ENCODE measurements at regions not wholly inside any gene's neighbourhood (a gene's known extent, or its start where the extent isn't known, plus 50 kb on each side); places are given as distances from the start of the nearest gene placed in this dataset.

DNA sequence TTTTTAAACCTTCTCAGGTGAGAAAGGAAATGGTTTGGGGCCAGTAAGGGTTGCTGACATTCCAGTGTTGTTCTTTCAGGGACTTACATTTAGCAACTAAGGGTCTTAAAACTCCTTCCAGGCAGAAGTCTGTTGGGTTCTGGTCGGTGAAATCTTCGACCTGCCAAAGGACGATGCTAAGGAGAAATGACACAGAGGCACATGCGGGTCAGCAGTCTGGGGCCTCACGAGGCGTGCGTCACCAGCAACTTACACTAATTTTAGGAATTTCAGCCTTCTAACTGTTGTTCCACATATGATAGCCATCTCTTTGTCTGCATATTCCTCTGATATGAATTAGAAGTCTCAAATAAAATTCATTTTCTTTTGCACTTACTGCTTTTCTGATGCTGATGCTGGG lies 64.1 kb upstream of the TMEM108 start:
- Histone ChIP-seq H3K27me3 (ENCODE audit: insufficient read depth, insufficient read length) (no peaks in the 10 kb centered on the region), H3K9me3 (ENCODE audit: insufficient read depth, low read length) (no peaks in the 10 kb centered on the region), H3K36me3 (ENCODE audit: insufficient read depth, insufficient read length, low read length) (no peaks in the 10 kb centered on the region), H3K4me1 (ENCODE audit: insufficient read depth, insufficient read length) (no peaks in the 10 kb centered on the region), H3K9ac (ENCODE audit: insufficient read length, low read depth) (no peak overlapping the region), H3K4me3 (ENCODE audit: insufficient read length, low read depth) (no peak overlapping the region)
- TF ChIP-seq SUZ12 (IDR thresholded peaks at IDR 0.05; ENCODE audit: extremely low read depth, insufficient read depth, insufficient read length) (no peak), ZNF274 (IDR thresholded peaks at IDR 0.05; ENCODE audit: low read depth, low read length) (no peak), YY1 (IDR thresholded peaks at IDR 0.05; ENCODE audit: insufficient read depth, insufficient read length) (no peak)
- DNase-seq (ENCODE audit: low read depth, low spot score), result no peak

DNA sequence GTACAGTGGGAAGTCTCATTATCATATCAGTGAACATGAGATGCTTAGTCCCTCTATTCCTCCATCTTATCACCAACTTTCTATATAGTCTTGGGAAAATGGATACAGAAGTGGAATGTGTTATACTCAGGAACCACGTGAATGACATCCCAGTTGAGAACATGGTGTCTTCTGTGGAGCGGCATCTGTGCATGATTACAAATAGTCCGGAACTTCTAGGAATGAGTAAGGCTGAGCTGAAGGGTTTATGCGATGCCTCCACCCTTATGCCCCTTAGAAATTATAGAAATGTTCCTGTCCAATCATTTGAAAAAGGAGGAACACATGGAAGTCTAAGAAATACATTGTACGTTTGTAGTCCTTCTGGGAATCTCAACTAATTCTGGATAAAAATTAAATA lies 64.8 kb upstream of the TMEM108 start:
- no peak for DNase-seq (ENCODE audit: low read depth, low spot score)
- H3K4me3 ChIP-seq (ENCODE audit: insufficient read length, low read depth), result no peak overlapping the region
- TF ChIP-seq YY1 (IDR thresholded peaks at IDR 0.05; ENCODE audit: insufficient read depth, insufficient read length), result no peak
- TF ChIP-seq SUZ12 (IDR thresholded peaks at IDR 0.05; ENCODE audit: extremely low read depth, insufficient read depth, insufficient read length), result no peak
- TF ChIP-seq ZNF274 (IDR thresholded peaks at IDR 0.05; ENCODE audit: low read depth, low read length), result no peak
- H3K4me1 ChIP-seq (ENCODE audit: insufficient read depth, insufficient read length), result no peaks in the 10 kb centered on the region
- H3K9me3 ChIP-seq (ENCODE audit: insufficient read depth, low read length), result no peaks in the 10 kb centered on the region
- no peaks in the 10 kb centered on the region for H3K36me3 ChIP-seq (ENCODE audit: insufficient read depth, insufficient read length, low read length)
- no peak overlapping the region for H3K9ac ChIP-seq (ENCODE audit: insufficient read length, low read depth)
- H3K27me3 ChIP-seq (ENCODE audit: insufficient read depth, insufficient read length), result no peaks in the 10 kb centered on the region

GRCh38 chr3:132972333-132972732 lies 65.9 kb upstream of the TMEM108 start:
- Histone ChIP-seq H3K9ac (ENCODE audit: insufficient read length, low read depth) (no peak overlapping the region), H3K4me3 (ENCODE audit: insufficient read length, low read depth) (no peak overlapping the region), H3K36me3 (ENCODE audit: insufficient read depth, insufficient read length, low read length) (no peaks in the 10 kb centered on the region), H3K4me1 (ENCODE audit: insufficient read depth, insufficient read length) (no peaks in the 10 kb centered on the region), H3K27me3 (ENCODE audit: insufficient read depth, insufficient read length) (no peaks in the 10 kb centered on the region), H3K9me3 (ENCODE audit: insufficient read depth, low read length) (no peaks in the 10 kb centered on the region)
- no peak for DNase-seq (ENCODE audit: low read depth, low spot score)
- TF ChIP-seq SUZ12 (IDR thresholded peaks at IDR 0.05; ENCODE audit: extremely low read depth, insufficient read depth, insufficient read length) (no peak), YY1 (IDR thresholded peaks at IDR 0.05; ENCODE audit: insufficient read depth, insufficient read length) (no peak), ZNF274 (IDR thresholded peaks at IDR 0.05; ENCODE audit: low read depth, low read length) (no peak)

DNA sequence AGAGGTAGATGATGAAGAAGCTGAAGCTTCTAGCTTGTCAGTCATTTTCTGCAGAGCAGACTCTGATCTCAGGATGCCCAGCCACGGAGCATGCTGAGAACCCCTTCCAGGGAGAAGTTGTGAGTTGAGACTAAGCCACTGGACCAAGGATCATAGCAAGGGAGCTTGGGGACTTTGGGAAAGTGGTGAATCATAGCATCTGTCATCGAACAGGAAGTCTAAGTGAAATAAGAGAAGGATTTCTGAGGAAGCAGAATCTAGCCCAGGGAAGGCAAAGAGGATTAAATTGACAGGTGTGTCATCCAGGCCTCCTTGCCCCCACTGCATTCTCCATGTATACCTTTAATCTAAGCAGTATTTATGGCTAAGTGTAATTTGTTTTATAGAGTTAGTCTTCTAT lies 71.8 kb upstream of the TMEM108 start:
- Histone ChIP-seq H3K4me1 (ENCODE audit: insufficient read depth, insufficient read length) (no peaks in the 10 kb centered on the region), H3K9ac (ENCODE audit: insufficient read length, low read depth) (no peak overlapping the region), H3K9me3 (ENCODE audit: insufficient read depth, low read length) (no peaks in the 10 kb centered on the region), H3K36me3 (ENCODE audit: insufficient read depth, insufficient read length, low read length) (no peaks in the 10 kb centered on the region), H3K27me3 (ENCODE audit: insufficient read depth, insufficient read length) (no peaks in the 10 kb centered on the region), H3K4me3 (ENCODE audit: insufficient read length, low read depth) (no peak overlapping the region)
- DNase-seq (ENCODE audit: low read depth, low spot score), result no peak
- TF ChIP-seq YY1 (IDR thresholded peaks at IDR 0.05; ENCODE audit: insufficient read depth, insufficient read length), result no peak
- TF ChIP-seq ZNF274 (IDR thresholded peaks at IDR 0.05; ENCODE audit: low read depth, low read length), result no peak
- no peak for TF ChIP-seq SUZ12 (IDR thresholded peaks at IDR 0.05; ENCODE audit: extremely low read depth, insufficient read depth, insufficient read length)

- Histone ChIP-seq H3K36me3 (ENCODE audit: insufficient read depth, insufficient read length, low read length) (no peaks in the 10 kb centered on the region), H3K9ac (ENCODE audit: insufficient read length, low read depth) (no peak overlapping the region), H3K4me3 (ENCODE audit: insufficient read length, low read depth) (no peak overlapping the region), H3K4me1 (ENCODE audit: insufficient read depth, insufficient read length) (no peaks in the 10 kb centered on the region), H3K9me3 (ENCODE audit: insufficient read depth, low read length) (no peaks in the 10 kb centered on the region), H3K27me3 (ENCODE audit: insufficient read depth, insufficient read length) (no peaks in the 10 kb centered on the region)
- TF ChIP-seq SUZ12 (IDR thresholded peaks at IDR 0.05; ENCODE audit: extremely low read depth, insufficient read depth, insufficient read length), result no peak
- TF ChIP-seq YY1 (IDR thresholded peaks at IDR 0.05; ENCODE audit: insufficient read depth, insufficient read length), result no peak
- TF ChIP-seq ZNF274 (IDR thresholded peaks at IDR 0.05; ENCODE audit: low read depth, low read length), result no peak
- DNase-seq (ENCODE audit: low read depth, low spot score), result no peak
Measured at GRCh38 chr3:132964266-132964665, 73.9 kb upstream of the TMEM108 start.

DNA sequence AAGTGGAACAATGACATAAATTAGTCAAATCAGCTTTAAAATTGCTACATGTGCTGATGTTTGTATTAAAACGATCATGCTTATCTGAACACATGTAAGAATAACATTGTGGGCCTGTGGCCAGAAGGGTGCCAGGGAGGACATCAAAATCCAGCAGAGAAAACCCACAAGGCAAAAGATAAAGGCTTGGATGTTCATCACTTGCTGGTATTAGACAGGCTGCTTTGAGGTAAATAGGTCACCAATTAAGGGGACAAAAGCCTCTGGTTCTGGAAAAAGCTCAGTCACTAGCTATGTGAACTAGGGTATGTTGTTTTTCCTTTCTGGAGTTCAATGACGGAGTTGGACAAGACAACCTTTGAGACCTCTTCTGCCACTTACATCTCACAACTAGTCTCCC lies 74.4 kb upstream of the TMEM108 start:
- DNase-seq (ENCODE audit: low read depth, low spot score), result no peak
- Histone ChIP-seq H3K36me3 (ENCODE audit: insufficient read depth, insufficient read length, low read length) (no peaks in the 10 kb centered on the region), H3K4me3 (ENCODE audit: insufficient read length, low read depth) (no peak overlapping the region), H3K9ac (ENCODE audit: insufficient read length, low read depth) (no peak overlapping the region), H3K27me3 (ENCODE audit: insufficient read depth, insufficient read length) (no peaks in the 10 kb centered on the region), H3K9me3 (ENCODE audit: insufficient read depth, low read length) (no peaks in the 10 kb centered on the region), H3K4me1 (ENCODE audit: insufficient read depth, insufficient read length) (no peaks in the 10 kb centered on the region)
- TF ChIP-seq YY1 (IDR thresholded peaks at IDR 0.05; ENCODE audit: insufficient read depth, insufficient read length), result no peak
- no peak for TF ChIP-seq SUZ12 (IDR thresholded peaks at IDR 0.05; ENCODE audit: extremely low read depth, insufficient read depth, insufficient read length)
- TF ChIP-seq ZNF274 (IDR thresholded peaks at IDR 0.05; ENCODE audit: low read depth, low read length), result no peak

DNA sequence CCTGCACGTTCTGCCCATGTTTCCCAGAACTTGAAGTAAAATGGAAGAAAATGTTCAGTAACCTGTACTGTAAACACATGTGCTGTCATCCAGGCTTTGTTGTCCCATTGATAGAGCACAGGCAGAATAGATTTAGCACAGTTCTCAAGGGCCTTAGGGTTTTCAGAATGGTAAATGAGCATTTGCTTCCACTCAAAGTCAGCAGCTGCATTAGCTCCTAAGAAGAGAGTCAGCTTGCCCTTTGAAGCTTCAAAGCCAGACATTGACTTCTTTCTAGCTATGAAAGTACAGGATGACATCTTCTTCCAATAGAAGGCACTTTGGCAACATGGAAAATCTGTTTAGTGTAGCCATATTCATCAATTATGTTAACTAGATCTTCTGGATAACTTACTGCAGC lies 76.2 kb upstream of the TMEM108 start:
- TF ChIP-seq YY1 (IDR thresholded peaks at IDR 0.05; ENCODE audit: insufficient read depth, insufficient read length) (no peak), SUZ12 (IDR thresholded peaks at IDR 0.05; ENCODE audit: extremely low read depth, insufficient read depth, insufficient read length) (no peak), ZNF274 (IDR thresholded peaks at IDR 0.05; ENCODE audit: low read depth, low read length) (no peak)
- H3K4me1 ChIP-seq (ENCODE audit: insufficient read depth, insufficient read length), result no peaks in the 10 kb centered on the region
- H3K9ac ChIP-seq (ENCODE audit: insufficient read length, low read depth), result no peak overlapping the region
- H3K9me3 ChIP-seq (ENCODE audit: insufficient read depth, low read length), result no peaks in the 10 kb centered on the region
- H3K4me3 ChIP-seq (ENCODE audit: insufficient read length, low read depth), result no peak overlapping the region
- no peaks in the 10 kb centered on the region for H3K27me3 ChIP-seq (ENCODE audit: insufficient read depth, insufficient read length)
- DNase-seq (ENCODE audit: low read depth, low spot score), result no peak
- H3K36me3 ChIP-seq (ENCODE audit: insufficient read depth, insufficient read length, low read length), result no peaks in the 10 kb centered on the region

DNA sequence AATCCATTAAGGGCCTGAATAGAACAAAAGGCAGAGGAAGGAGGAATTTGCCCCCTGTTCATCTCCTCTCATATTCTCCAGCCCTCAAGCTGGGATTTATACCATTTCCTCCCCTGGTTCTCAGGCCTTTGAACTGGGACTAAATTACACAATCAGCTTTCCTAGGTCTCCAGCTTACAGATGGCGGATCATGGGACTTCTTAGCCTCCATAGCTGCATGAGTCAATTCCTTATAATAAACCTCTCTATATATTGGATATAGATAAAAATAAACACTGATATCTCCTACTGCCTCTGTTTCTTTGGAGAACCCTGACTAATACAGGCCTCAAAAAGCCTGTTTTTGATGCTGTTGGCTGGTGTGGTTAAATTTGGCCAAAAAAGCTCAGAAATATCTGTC lies 84.5 kb upstream of the TMEM108 start:
- no peak overlapping the region for H3K4me3 ChIP-seq (ENCODE audit: insufficient read length, low read depth)
- no peaks in the 10 kb centered on the region for H3K36me3 ChIP-seq (ENCODE audit: insufficient read depth, insufficient read length, low read length)
- no peak for DNase-seq (ENCODE audit: low read depth, low spot score)
- no peaks in the 10 kb centered on the region for H3K4me1 ChIP-seq (ENCODE audit: insufficient read depth, insufficient read length)
- H3K9ac ChIP-seq (ENCODE audit: insufficient read length, low read depth), result no peak overlapping the region
- H3K9me3 ChIP-seq (ENCODE audit: insufficient read depth, low read length), result peaks cover 15% of the 10 kb centered on the region; the same call in 1 of the 2 replicates
- TF ChIP-seq ZNF274 (IDR thresholded peaks at IDR 0.05; ENCODE audit: low read depth, low read length) (no peak), SUZ12 (IDR thresholded peaks at IDR 0.05; ENCODE audit: extremely low read depth, insufficient read depth, insufficient read length) (no peak), YY1 (IDR thresholded peaks at IDR 0.05; ENCODE audit: insufficient read depth, insufficient read length) (no peak)
- H3K27me3 ChIP-seq (ENCODE audit: insufficient read depth, insufficient read length), result no peaks in the 10 kb centered on the region

Data from NT2/D1 (cell line).